ENCODE measurements at regions not wholly inside any gene's neighbourhood (a gene's known extent, or its start where the extent isn't known, plus 50 kb on each side); places are given as distances from the start of the nearest gene placed in this dataset.

DNA sequence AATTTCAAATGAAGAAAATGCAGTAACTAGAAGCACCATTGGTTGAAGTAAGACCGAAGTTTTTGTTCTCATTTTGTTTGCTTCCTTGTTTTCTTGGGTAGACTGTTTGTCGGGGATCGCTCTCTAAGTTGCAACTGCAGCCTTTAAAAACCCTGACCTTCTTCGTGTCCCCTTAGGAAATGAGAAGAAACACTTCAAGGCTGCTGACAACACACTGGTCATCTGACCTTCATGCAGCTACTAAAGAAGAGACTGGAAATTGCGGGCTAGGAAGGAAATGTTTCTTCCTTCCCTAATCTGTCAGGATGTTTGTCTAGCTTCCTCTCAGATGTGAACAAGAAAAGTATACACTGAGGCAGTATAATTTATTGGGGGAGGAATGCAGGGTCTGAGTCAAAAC lies 50.7 kb upstream of the CHSY3 start:
- DNase-seq (ENCODE audit: low spot score) (no peak), ATAC-seq (ENCODE audit: insufficient number of reproducible peaks, low FRiP score, low read depth) (no peak)
- H3K4me1 ChIP-seq (ENCODE audit: control insufficient read depth in 1 of 2, low read depth in 2 of 2), result no peaks in the 10 kb centered on the region
- H3K27ac ChIP-seq, result no peak overlapping the region
- H3K27me3 ChIP-seq (replicated peaks; ENCODE audit: insufficient read depth), result no peaks in the 10 kb centered on the region
- no peaks in the 10 kb centered on the region for H3K36me3 ChIP-seq
- no peaks in the 10 kb centered on the region for H3K9me3 ChIP-seq
- no peak overlapping the region for H3K4me3 ChIP-seq
- TF ChIP-seq, protein P1, sequence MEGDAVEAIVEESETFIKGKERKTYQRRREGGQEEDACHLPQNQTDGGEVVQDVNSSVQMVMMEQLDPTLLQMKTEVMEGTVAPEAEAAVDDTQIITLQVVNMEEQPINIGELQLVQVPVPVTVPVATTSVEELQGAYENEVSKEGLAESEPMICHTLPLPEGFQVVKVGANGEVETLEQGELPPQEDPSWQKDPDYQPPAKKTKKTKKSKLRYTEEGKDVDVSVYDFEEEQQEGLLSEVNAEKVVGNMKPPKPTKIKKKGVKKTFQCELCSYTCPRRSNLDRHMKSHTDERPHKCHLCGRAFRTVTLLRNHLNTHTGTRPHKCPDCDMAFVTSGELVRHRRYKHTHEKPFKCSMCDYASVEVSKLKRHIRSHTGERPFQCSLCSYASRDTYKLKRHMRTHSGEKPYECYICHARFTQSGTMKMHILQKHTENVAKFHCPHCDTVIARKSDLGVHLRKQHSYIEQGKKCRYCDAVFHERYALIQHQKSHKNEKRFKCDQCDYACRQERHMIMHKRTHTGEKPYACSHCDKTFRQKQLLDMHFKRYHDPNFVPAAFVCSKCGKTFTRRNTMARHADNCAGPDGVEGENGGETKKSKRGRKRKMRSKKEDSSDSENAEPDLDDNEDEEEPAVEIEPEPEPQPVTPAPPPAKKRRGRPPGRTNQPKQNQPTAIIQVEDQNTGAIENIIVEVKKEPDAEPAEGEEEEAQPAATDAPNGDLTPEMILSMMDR (IDR thresholded peaks at IDR 0.05), result no peak

All from thoracic aorta (tissue), 2 donors.